Tongue (tissue), 1 donor: ENCODE measurements at regions not wholly inside any gene's neighbourhood (a gene's known extent, or its start where the extent isn't known, plus 50 kb on each side); places are given as distances from the start of the nearest gene placed in this dataset.
"Not testable (repeated sequence)": the region's sequence is repeated elsewhere in the genome, so short reads cannot be mapped to it uniquely, and the experiment has no call there.

Experiments used
- DNase-seq: peaks from one replicate; pipeline ENCODE4 v3.0.0-alpha.2; 2015

DNA sequence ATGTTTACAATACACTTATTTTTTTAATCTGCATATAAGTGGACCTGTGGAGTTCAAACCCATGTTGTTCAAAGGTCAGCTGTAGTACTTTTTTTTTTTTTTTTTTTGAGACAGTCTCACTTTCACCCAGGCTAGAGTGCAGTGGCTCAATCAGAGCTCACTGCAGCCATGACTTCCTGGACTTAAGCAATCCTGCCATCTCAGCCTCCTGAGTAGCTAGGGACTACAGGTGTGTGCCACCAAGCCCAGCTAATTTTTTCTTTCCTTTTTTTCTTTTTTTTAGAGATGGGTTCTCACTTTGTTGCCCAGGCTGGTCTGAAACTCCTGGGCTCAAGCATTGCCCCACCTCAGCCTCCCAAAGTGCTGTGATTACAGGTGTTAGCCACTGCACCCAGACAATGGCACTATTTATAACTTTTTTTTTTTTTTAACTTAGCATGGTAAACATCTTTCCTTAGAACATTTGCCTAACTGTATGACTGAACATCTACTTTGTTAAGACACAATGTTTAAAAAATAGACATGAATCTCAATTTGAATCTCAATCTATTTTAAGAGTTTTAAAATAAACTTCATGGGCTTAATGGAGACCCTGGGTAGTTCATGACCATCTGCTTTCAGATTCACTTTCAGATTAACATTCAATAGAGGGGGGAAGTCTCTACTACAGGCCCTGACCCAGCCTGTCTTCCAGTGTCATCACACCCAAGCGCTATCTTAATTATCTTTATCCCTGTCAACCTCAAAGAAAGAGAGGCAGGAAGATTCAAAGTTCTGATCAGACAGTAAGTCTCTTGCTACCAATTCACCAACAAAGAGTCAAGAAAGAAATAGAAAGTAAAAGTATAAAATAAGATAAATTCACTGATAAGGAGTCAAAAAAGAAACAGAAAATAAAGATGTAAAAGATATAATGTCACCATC is 97.7 kb upstream of the DOCK9 start:
- DNase-seq: no peak

- DNase-seq: no peak
These were observed 100.3 kb upstream of the DOCK9 start for GRCh38 chr13:99078017-99078771.

DNA sequence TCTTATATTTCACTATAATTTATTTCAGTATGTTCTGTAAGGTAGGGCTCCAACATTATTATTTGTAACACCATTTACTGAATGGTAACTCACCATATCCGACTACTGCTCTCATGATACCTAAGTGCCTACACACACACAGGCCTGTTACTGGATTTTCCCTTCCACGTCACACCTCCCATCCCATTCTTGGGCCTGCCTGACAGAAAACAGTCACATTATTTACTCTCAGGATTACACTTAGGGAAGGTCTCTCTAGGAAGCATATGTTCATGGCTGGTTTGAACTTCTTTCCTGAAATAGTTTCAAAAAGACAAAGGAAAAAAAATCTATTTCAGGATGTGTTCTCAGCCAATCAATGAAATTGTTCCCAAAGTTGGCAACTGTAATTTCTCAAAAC is 102.3 kb upstream of the DOCK9 start:
- DNase-seq: no peak

DNA sequence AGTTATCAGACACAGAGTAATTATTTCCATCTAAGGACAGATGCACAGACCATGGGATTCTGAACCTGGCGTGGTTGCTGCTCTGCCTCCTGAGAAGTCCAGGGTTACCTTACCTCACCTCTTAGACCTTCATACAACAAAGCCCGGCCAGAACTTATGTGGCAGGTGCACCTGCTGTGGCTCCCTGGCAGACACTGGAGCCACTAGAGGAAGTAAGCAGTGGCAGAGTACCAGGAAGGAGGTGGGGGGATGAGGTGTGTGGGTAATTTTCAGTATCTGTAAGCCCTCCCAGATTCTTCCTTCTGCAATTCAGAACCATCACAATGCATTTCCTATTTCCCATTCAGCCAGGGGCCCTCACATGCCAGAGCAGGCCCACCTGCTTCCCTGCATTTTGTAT is 106.1 kb upstream of the DOCK9 start:
- no peak for DNase-seq

GRCh38 chr13:99085139-99085807 is 107.4 kb upstream of the DOCK9 start:
- no peak for DNase-seq

DNA sequence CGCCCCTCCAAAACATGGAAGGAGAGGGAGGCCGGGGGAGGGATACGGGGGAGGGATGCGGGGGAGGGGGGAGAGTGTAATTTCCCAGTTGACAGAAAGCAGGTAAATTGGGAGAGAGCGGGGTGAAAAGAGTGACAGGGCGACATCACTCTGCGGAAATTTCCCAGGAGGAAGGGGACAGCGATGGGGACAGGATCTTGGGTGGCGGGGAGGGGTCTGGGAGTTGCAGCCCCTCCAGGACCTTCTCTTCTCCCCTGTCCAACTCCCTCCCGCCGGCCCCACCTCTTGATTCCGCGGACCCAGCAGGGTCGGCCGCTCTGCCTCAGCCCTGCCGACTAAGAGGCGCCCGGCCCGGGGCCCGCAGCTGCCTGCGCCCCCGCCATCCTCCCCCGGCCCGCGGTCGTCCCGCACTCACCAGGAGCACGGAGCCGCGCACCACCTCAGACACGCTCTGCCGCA is 108.0 kb upstream of the DOCK9 start:
- DNase-seq: no peak

DNA sequence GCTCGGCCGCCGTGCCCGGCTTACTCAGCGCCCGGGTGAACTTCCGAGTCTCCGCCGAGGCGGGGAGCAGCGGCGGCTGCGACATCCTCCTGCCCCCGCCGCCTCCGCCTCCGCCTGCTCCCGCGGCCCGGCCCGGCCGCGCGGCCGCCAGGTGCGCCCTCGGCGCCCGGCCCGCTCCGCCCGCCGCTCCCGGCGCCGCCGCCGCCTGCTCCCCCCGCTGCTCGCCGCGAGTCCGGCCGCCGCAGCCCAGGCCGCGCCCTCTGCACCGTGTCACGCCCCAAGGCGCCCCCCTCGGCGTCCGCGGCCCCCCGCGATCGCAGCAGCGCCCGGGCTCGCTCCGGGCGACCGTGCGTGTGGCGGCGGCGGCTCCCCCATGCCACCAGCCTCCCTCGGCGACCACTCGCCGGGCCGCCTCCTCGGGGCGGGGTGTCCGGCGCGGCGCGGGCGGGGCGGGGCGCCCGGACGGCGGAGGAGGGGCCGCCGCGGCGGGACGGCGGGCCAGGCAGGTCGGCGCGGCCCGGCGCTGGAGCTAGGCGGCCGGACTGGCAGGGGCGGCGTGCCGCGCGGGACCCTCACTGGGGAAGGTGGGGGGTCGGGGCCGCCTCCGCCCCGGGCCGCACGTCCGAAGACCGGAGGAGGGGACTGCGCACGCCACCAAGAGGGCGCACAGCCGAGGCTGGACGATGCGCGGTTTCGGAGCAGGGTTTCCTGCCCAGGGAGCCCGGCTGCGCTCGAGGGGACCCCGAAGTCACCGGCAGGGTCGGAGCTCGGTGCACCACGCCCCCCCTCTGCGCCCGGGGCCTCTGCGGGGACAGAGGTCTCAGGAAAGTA is 108.6 kb upstream of the DOCK9 start:
- DNase-seq: peak; percentile 65

- DNase-seq: peak; percentile 94
These were observed 109.5 kb upstream of the DOCK9 start for GRCh38 chr13:99087098-99087953.

DNA sequence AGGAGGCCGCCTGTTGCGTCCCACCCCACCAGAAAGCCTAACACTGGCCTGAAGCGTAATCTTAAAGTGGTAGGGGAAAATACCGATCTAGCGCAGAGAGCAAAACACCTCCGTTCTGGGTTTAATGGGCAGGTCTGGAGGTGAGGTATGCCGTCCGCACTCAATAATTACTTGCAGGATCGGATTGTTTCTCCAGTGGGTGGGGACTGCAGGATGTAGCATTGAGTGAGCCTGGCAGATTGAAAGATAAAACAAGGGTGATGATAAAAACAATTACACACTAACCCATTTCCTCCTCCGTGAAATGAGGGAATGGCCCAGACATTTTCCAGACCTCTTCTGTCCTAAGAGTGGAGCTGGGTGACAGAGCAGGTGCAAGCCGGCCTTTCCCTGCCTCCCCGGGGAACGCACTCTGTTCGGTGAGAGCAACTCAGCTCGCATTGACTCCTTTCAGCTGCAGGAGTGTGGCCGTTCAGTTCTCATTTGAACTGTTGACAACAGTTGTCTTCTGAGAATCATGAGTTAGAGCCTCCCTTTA is 110.2 kb upstream of the DOCK9 start:
- DNase-seq: peak; percentile 34

DNA sequence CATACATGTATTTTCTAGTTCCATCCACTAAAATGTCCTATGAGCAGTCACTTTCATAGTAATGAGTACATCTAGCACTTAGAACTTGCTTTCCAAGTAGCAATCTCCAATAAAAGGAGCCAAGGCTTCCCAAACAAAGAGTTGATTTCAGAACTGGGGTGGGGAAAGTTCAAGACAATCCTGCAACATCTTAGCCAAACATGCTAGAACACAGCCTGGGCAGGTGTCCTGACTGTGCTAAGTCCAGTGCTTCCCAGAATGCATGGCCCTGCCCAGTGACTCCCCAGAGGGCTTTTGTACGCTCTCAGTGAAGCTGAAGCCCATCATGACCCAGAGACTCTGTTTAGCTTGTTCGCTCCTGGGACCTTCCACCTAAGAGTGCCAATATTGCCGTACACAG is 106.7 kb upstream of the UBAC2 start:
- DNase-seq: no peak

- DNase-seq: not testable (repeated sequence)
These were observed 98.8 kb upstream of the UBAC2 start for GRCh38 chr13:99101831-99102230.

DNA sequence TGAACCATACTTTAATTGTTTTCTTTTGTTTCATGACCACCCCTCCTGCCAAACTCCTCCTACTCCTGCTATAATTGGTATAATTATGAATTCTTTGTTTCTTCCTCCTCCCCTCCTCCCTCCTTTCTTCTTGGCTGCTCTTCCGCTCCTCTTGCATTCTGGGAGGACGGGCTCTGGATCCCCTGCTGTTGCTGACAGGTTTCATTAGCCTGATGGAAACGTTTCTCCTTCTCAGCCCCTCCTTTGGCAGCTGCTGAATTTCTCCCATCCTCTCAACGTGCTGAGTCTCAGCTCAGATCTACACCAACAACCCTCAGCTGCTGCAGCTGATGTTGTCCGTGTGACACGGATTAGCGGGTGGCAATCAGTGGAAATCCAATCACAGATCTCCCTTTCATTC is 97.1 kb upstream of the UBAC2 start:
- DNase-seq: peak; percentile 91

DNA sequence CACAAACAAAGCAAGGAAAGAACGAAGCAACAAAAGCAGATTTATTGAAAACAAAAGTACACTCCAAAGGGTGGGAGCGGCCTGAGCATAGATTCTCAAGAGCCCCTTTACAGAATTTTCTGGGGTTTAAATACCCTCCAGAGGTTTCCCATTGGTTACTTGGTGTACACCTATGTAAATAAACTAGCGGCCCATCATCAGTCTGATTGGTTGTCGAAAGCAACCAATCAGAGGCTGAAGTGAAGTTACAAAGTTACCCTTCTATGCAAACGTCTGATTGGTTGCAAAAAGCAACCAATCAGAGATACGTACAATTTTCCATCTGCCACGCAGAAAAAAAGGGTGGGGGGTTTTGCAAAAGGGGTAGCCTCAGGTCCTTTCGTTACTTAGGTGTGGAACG is 96.3 kb upstream of the UBAC2 start:
- no peak for DNase-seq

DNA sequence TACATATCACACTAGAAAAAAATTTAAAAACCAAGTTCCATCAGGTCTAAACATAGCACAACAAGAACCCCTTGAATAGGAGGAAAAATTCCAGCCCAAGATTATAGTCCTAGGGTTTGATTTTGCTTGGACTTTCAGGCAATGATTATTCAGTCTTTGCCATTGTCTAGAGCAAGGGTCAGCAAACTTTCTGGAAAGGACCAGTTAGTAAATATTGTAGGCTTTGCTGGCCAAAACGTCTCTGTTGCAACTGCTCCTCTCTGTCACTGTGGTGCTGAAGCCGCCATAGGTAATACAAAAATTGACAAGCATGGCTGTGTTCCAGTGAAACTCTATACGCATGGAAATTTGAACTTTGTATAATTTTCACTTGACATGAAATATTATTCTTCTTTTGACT is 95.5 kb upstream of the UBAC2 start:
- no peak for DNase-seq

- DNase-seq: no peak
These were observed 87.3 kb upstream of the UBAC2 start for GRCh38 chr13:99113351-99113750.

DNA sequence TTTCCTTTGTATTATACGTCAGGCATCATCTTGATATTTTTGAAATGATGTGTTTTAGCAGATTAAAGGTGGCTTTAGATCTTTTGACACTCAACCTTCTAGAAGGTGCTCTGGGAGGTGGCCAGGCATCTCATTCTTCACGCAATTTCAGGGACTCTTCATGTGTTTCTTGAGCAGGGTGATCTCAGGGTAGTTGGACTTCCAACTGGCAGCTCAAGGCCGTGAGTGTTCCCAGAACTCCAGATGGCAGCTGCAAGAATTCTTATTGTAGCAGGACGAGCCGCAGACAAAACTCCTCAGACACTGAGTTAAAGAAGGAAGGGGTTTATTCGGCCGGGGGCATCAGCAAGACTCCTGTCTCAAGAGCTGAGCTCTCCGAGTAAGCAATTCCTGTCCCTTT is 82.5 kb upstream of the UBAC2 start:
- DNase-seq: no peak

GRCh38 chr13:99119656-99120055 is 81.0 kb upstream of the UBAC2 start:
- no peak for DNase-seq

DNA sequence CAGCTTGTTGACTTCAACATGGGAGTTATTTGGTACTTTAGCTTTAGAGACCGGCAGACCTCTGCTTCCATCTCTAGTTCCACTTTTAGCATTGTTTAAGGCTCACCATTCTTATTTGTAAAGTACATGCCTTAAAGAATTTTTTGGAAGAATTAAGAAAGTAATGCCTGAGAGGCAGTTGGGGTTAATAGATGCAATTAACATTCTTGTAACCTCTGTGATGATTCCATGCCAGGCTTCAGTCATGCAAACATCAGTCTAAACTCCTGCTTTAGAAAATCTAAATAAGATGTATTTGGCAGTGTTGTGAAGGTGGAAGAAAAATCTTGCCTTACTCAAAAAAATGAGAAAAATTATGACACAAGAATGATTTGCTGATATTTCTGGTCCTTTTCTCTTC is 79.9 kb upstream of the UBAC2 start:
- no peak for DNase-seq

DNA sequence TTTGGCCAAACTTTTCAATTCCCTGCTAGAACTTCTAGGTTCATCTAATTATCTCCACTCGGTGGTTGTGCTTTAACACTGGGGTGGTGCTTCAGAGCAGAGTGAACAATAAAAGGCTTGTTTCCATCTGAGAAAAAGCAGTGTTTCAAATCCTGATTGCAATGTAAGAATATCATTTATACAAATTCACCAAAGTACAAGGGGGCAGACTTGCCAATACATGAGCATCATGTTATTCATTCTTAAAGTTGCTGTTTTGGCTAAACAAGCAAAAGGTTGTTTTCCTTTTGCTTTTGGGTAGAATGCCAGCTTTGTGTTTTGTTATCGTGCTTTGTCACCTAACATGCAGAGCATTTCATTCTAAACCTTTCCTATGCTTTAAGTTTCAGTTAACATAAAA is 78.5 kb upstream of the UBAC2 start:
- DNase-seq: no peak
